ENCODE measurements at regions not wholly inside any gene's neighbourhood (a gene's known extent, or its start where the extent isn't known, plus 50 kb on each side); places are given as distances from the start of the nearest gene placed in this dataset.

DNA sequence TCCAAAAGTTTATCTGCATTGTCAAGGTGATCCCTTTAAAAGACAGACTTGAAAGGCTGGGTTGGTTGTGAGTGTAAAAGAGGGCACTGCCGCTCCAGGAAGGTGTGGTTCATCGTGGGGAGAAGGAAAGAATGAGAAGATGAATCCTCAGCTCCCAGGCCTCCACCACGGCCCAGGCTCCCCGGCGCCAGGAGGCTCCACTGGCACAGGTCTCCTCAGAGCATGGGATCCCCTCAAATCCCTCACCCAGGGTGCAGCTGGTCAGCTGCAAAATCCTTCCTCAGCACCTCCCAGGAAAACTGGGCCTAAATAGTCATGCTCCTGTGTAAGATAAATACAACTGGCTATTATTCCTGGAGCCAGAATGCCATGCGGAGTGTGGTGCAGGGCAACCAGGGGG lies 221.1 kb downstream of the ZNF516 start:
- TF ChIP-seq CTCF (IDR thresholded peaks at IDR 0.05; ENCODE audit: low read length) (no peak), EZH2phosphoT487 (IDR thresholded peaks at IDR 0.05; ENCODE audit: low read length) (no peak)
